Mucosa of descending colon (tissue), 3 donors: ENCODE measurements at regions not wholly inside any gene's neighbourhood (a gene's known extent, or its start where the extent isn't known, plus 50 kb on each side); places are given as distances from the start of the nearest gene placed in this dataset.

ENCODE experiments used
- ATAC-seq: fragments of 200-7000 bp; cut with Tn5 transposase; one replicate; pipeline ENCODE4 v1.9.1; 2020; ENCODE audit warnings: mild to moderate bottlenecking, moderate library complexity
- DNase-seq, 3 donors: peaks; one replicate each; pipeline ENCODE4 v3.0.0-alpha.2; 2020
- H3K36me3 ChIP-seq: fragments of 200-600 bp; one replicate; pipeline ENCODE4 v1.8.0; 2021; ENCODE audit warnings: low read depth, mild to moderate bottlenecking
- H3K4me1 ChIP-seq: fragments of 200-600 bp; one replicate; pipeline ENCODE4 v1.8.0; 2021; ENCODE audit warnings: low read depth, mild to moderate bottlenecking
- H3K4me3 ChIP-seq: fragments of 200-600 bp; one replicate; pipeline ENCODE4 v1.8.0; 2021; ENCODE audit warnings: mild to moderate bottlenecking
- H3K9me3 ChIP-seq: fragments of 200-600 bp; one replicate; pipeline ENCODE4 v1.8.0; 2021; ENCODE audit warnings: mild to moderate bottlenecking
- CTCF ChIP-seq: fragments of 200-600 bp; IDR thresholded peaks from one replicate; pipeline ENCODE4 v1.8.0; 2022; ENCODE audit warnings: antibody characterized with exemption, mild to moderate bottlenecking
- intact Hi-C, 2 donors: fragments of 100-400 bp; cut with DNase I in 1 of 2; cut with micrococcal nuclease in 1 of 2; formaldehyde crosslinking; loops; one replicate each; pipeline versions ENCODE4 v1.11.0 to v1.11.1; 2022; cut with DNase I, micrococcal nuclease
- donor health status: DM: no; HTN: no; CAD: no; lungs with moderate emphysema.
- donor health status: DM: no; HTN: no; CAD: no.
- donor health status: DM: no; HTN: yes; CAD: no.

- no peak for TF ChIP-seq CTCF
- Histone ChIP-seq H3K4me1 (no peaks in the 10 kb centered on the region), H3K4me3 (no peak overlapping the region), H3K36me3 (no peaks in the 10 kb centered on the region), H3K9me3 (no peaks in the 10 kb centered on the region)
- intact Hi-C loops: no loop called here
- ATAC-seq: no peak
- DNase-seq: no peak
Measured at GRCh38 chr12:19957308-19958125, 410.8 kb upstream of the PDE3A start.

- H3K4me1 ChIP-seq: no peaks in the 10 kb centered on the region
- intact Hi-C loops: no loop called here
- no peaks in the 10 kb centered on the region for H3K9me3 ChIP-seq
- DNase-seq (no peak), ATAC-seq (no peak)
- TF ChIP-seq CTCF: no peak
- H3K4me3 ChIP-seq: no peak overlapping the region
- no peaks in the 10 kb centered on the region for H3K36me3 ChIP-seq
Measured at GRCh38 chr12:19958389-19958788, 409.9 kb upstream of the PDE3A start.

- no peaks in the 10 kb centered on the region for H3K4me1 ChIP-seq
- H3K36me3 ChIP-seq: no peaks in the 10 kb centered on the region
- TF ChIP-seq CTCF: no peak
- DNase-seq (no peak), ATAC-seq (no peak)
- no peak overlapping the region for H3K4me3 ChIP-seq
- H3K9me3 ChIP-seq: no peaks in the 10 kb centered on the region
- intact Hi-C loops: no loop called here
Measured at GRCh38 chr12:19959353-19959752, 409.0 kb upstream of the PDE3A start.

- Histone ChIP-seq H3K9me3 (no peaks in the 10 kb centered on the region), H3K4me1 (no peaks in the 10 kb centered on the region), H3K4me3 (no peak overlapping the region), H3K36me3 (no peaks in the 10 kb centered on the region)
- intact Hi-C loops: no loop called here
- DNase-seq (no peak), ATAC-seq (no peak)
- TF ChIP-seq CTCF: no peak
Measured at GRCh38 chr12:19960527-19960926, 407.8 kb upstream of the PDE3A start.

GRCh38 chr12:19962192-19962591, 406.1 kb upstream of the PDE3A start:
- H3K36me3 ChIP-seq: no peaks in the 10 kb centered on the region
- no peak for TF ChIP-seq CTCF
- ATAC-seq (no peak), DNase-seq (no peak)
- H3K4me3 ChIP-seq: no peak overlapping the region
- H3K4me1 ChIP-seq: no peaks in the 10 kb centered on the region
- intact Hi-C loops: no loop called here
- H3K9me3 ChIP-seq: no peaks in the 10 kb centered on the region
